Activated T-helper 2 cell treated with anti-CD3 and anti-CD28 coated beads, Interferon-gamma antibody, Interleukin-2, Interleukin-4, amounts not matched to agents 10 μg/mL and 5 μg/mL and 100 μg/mL, durations not matched to agents 14 hours and 24 hours and 36 hours (primary cell): ENCODE measurements at regions not wholly inside any gene's neighbourhood (a gene's known extent, or its start where the extent isn't known, plus 50 kb on each side); places are given as distances from the start of the nearest gene placed in this dataset.

ENCODE experiments used
- DNase-seq: peaks from one replicate; pipeline ENCODE4 v3.0.0; 2021; ENCODE audit warnings: low spot score
- H3K27ac Mint-ChIP-seq: one replicate; pipeline ENCODE4 v1.8.0; 2021; ENCODE audit warnings: mixed read lengths
- H3K27me3 Mint-ChIP-seq: one replicate; pipeline ENCODE4 v1.8.0; 2021; ENCODE audit warnings: low read depth, mixed read lengths
- H3K36me3 Mint-ChIP-seq: one replicate; pipeline ENCODE4 v1.8.0; 2021; ENCODE audit warnings: low read depth, mixed read lengths
- H3K4me1 Mint-ChIP-seq: one replicate; pipeline ENCODE4 v1.8.0; 2021; ENCODE audit warnings: low read depth, mixed read lengths
- H3K4me3 Mint-ChIP-seq: one replicate; pipeline ENCODE4 v1.8.0; 2021; ENCODE audit warnings: low read depth, mild to moderate bottlenecking, moderate library complexity, mixed read lengths
- H3K9me3 Mint-ChIP-seq: one replicate; pipeline ENCODE4 v1.8.0; 2021; ENCODE audit warnings: mixed read lengths
- intact Hi-C: fragments of 100-400 bp; cut with micrococcal nuclease; formaldehyde crosslinking; loops from one replicate; pipeline ENCODE4 v1.15.1; 2023

DNA sequence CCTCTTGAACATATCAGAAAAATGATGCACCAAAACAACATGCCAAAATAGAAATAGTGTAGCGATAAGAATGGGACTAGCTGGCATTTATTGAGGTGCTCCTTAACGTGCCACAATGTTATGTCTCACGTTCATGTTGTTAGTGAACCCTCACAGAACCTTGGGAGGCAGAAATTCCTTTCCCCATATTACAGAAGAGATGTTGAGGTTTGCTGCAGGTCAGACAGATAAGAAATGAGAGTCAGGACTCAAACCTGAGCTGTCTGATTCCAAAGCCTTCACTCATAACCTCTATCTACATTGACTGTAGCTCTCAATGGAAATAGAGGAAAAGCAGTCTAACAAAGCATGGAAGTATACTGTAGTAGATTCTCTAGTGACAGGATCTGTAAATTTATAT lies 163.3 kb upstream of the STK17B start:
- DNase-seq: no peak
- Mint-ChIP-seq H3K27ac (no peak overlapping the region), H3K4me3 (no peak overlapping the region), H3K4me1 (peaks cover 4% of the 10 kb centered on the region), H3K36me3 (no peaks in the 10 kb centered on the region), H3K27me3 (peaks cover 23% of the 10 kb centered on the region), H3K9me3 (no peaks in the 10 kb centered on the region)
- intact Hi-C loops: loop anchor here (5.0 kb wide), 1 partner anchor 37 kb away; no protein-coding TSS in a partner anchor

DNA sequence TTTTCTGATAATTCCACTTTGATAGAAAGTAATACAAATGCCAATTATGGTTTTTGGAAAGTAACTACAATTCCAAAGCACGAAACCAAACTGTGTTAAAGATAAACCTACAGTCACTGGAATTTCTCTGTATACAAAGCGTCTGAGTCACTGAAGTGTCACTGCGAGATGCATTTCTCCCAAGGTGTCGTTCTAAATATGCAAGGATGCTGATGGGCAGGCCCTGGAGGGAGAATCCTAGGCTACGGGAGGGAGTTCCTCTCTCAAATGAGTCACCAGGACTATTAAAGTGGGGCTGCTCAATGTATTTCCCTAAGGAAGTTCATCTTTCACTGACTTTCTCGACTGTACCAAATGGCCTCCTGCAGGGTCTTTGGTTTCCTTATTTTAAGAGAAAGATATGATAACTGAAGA lies 163.8 kb upstream of the STK17B start:
- Mint-ChIP-seq H3K9me3 (no peaks in the 10 kb centered on the region), H3K4me1 (peaks cover 4% of the 10 kb centered on the region), H3K27me3 (peaks cover 19% of the 10 kb centered on the region), H3K27ac (no peak overlapping the region), H3K4me3 (no peak overlapping the region), H3K36me3 (no peaks in the 10 kb centered on the region)
- no peak for DNase-seq
- intact Hi-C loops: loop anchor here (5.0 kb wide), 1 partner anchor 38 kb away; no protein-coding TSS in a partner anchor

- Mint-ChIP-seq H3K36me3 (no peaks in the 10 kb centered on the region), H3K27me3 (peaks cover 17% of the 10 kb centered on the region), H3K27ac (no peak overlapping the region), H3K4me3 (no peak overlapping the region), H3K9me3 (no peaks in the 10 kb centered on the region), H3K4me1 (peaks cover 4% of the 10 kb centered on the region)
- no peak for DNase-seq
- intact Hi-C loops: loop anchor here (5.0 kb wide), 1 partner anchor 39 kb away; no protein-coding TSS in a partner anchor
Measured at GRCh38 chr2:196336207-196336606, 164.8 kb upstream of the STK17B start.

DNA sequence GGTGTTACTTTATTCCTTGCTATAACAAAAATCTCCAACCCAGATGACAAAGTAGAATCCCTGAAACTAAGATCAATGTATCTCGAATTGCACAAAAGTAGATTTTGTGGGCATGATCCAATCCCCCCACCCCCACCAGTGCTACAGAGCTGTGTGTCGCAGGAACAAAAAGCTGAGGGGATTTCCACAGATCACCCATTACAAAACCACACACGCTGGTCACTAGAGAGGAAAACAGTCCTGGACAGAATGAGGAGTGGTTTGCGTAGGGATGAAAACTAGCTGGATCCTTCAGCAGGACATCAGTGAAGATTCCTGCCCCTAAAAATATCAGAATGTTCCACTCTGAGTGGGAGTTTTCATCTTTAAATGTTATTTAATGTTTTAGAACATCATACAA lies 165.3 kb upstream of the STK17B start:
- H3K4me3 Mint-ChIP-seq: no peak overlapping the region
- no peaks in the 10 kb centered on the region for H3K36me3 Mint-ChIP-seq
- DNase-seq: no peak
- H3K27me3 Mint-ChIP-seq: peaks cover 18% of the 10 kb centered on the region
- peaks cover 4% of the 10 kb centered on the region for H3K4me1 Mint-ChIP-seq
- H3K9me3 Mint-ChIP-seq: no peaks in the 10 kb centered on the region
- no peak overlapping the region for H3K27ac Mint-ChIP-seq
- intact Hi-C loops: loop anchor here (1.0 to 5.0 kb wide), 3 partner anchors 39 to 258 kb away; no protein-coding TSS in a partner anchor

- Mint-ChIP-seq H3K4me1 (peaks cover 4% of the 10 kb centered on the region), H3K4me3 (no peak overlapping the region), H3K9me3 (no peaks in the 10 kb centered on the region), H3K36me3 (no peaks in the 10 kb centered on the region), H3K27me3 (peaks cover 14% of the 10 kb centered on the region), H3K27ac (no peak overlapping the region)
- intact Hi-C loops: loop anchor here (1.0 to 5.0 kb wide), 3 partner anchors 40 to 259 kb away; no protein-coding TSS in a partner anchor
- no peak for DNase-seq
Measured at GRCh38 chr2:196337208-196337953, 166.0 kb upstream of the STK17B start.

DNA sequence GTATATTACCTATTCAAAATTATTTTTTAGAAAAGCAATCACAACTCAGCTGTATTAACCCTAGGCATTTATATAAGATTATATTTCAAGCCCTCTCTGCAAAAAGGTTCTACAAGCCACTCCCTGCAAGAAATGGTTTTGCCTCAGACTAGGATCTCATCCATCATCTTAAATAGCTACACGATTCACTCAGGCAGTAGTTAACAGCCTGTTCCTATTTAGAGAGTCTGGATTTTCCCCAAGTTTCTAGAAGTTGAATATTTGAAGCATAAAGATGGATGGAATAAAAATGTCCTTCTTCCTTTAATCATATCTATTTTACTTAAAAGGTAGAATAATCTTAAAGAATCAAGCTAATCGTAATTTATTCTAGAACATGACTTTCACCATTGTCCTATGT lies 167.1 kb upstream of the STK17B start:
- no peaks in the 10 kb centered on the region for H3K36me3 Mint-ChIP-seq
- intact Hi-C loops: loop anchor here (5.0 kb wide), 1 partner anchor 41 kb away; no protein-coding TSS in a partner anchor
- no peak overlapping the region for H3K4me3 Mint-ChIP-seq
- peaks cover 12% of the 10 kb centered on the region for H3K27me3 Mint-ChIP-seq
- peaks cover 4% of the 10 kb centered on the region for H3K4me1 Mint-ChIP-seq
- H3K9me3 Mint-ChIP-seq: no peaks in the 10 kb centered on the region
- no peak overlapping the region for H3K27ac Mint-ChIP-seq
- no peak for DNase-seq

DNA sequence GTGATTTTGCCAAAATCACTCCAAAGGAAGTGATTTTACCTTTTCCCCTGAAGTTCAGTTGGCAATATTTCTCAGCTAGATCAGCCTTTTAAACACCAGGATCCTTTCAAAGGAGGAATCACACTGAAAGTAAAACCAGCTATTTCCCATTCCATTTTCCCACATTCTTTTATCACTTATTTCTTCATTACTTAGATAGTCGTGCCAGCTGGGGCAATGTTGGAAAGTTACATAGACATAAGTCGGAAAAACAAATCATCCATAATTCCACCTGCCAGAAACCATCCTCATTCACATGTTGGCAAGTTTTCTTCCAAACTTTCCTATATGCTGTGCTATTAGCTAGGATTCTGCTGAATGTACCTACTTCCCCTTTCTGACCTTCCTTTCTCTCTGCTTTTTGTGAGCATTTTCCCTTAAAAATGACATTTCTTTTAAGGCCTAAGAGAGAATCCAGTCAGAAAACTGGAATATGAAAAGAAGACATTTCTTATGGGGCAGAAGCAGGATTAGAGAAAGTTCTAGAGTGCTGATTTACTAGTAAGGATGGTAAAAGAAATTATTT lies 170.0 kb upstream of the STK17B start:
- intact Hi-C loops: no loop called here
- Mint-ChIP-seq H3K27ac (no peak overlapping the region), H3K36me3 (no peaks in the 10 kb centered on the region), H3K27me3 (peaks cover 12% of the 10 kb centered on the region), H3K9me3 (no peaks in the 10 kb centered on the region), H3K4me3 (no peak overlapping the region), H3K4me1 (peaks cover 4% of the 10 kb centered on the region)
- no peak for DNase-seq

DNA sequence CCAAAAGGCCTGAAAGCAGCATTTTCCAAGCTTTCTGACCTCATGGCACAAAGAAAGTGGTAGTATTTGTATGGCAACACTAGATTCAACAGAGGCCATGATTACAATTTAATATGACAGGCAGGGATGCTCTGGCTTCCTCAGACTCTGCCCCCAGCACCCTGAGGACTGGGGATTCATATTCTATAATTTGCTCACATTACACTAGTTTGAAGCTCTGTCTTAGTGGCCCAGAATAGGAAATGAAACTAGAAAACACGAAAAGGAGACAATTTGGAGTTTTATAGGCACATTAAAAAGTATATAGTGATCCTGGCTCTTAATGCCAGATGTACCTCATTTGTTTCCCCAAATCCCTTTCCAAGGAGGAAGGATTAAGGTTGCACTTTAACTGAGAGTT lies 173.0 kb upstream of the STK17B start:
- Mint-ChIP-seq H3K27me3 (peaks cover 9% of the 10 kb centered on the region), H3K4me3 (no peak overlapping the region), H3K4me1 (no peaks in the 10 kb centered on the region), H3K27ac (no peak overlapping the region), H3K36me3 (no peaks in the 10 kb centered on the region), H3K9me3 (no peaks in the 10 kb centered on the region)
- no peak for DNase-seq
- intact Hi-C loops: no loop called here

DNA sequence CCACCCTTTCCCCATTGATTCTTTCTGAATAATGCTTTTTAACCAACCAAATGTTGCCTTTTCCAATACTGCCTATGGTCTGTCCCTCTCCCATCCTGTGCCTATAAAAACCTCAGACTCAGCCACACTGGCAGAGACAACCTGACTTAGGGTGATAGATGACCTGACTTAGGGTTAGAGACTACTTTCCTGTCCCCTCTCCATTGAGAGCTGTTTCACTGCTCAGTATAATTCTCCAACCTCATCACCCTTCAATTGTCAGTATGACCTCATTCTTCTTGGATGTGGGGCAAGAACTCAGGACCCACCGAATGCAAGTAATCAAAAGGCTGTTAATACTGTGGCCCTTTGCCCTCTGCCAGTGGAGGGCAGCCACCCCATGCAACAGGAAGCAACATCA lies 182.3 kb upstream of the STK17B start:
- no peaks in the 10 kb centered on the region for H3K36me3 Mint-ChIP-seq
- H3K27ac Mint-ChIP-seq: no peak overlapping the region
- intact Hi-C loops: no loop called here
- H3K9me3 Mint-ChIP-seq: peaks cover 12% of the 10 kb centered on the region
- H3K4me1 Mint-ChIP-seq: peaks cover 2% of the 10 kb centered on the region
- DNase-seq: no peak
- no peak overlapping the region for H3K4me3 Mint-ChIP-seq
- H3K27me3 Mint-ChIP-seq: peaks cover 2% of the 10 kb centered on the region

- Mint-ChIP-seq H3K27me3 (peaks cover 2% of the 10 kb centered on the region), H3K36me3 (no peaks in the 10 kb centered on the region), H3K4me1 (peaks cover 2% of the 10 kb centered on the region), H3K9me3 (peaks cover 12% of the 10 kb centered on the region), H3K27ac (no peak overlapping the region), H3K4me3 (no peak overlapping the region)
- intact Hi-C loops: no loop called here
- no peak for DNase-seq
Measured at GRCh38 chr2:196354186-196354585, 182.8 kb upstream of the STK17B start.

DNA sequence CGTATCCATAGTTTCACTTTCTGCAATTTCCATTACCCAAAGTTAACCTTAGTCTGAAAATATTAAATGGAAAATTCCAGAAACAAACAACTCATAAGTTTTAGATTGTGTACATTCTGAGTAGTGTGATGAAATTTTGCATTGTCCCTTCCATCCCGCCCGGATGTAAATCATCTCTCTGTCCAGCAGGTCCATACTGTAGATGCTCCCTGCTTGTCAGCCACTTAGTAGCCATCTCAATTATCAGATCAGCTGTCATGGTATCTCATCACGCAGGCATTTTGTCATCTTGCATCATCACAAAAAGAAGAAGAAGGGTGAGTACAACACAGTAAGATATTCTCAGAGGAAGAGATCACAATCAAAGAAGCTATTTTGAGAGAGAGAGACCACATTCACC lies 185.0 kb upstream of the STK17B start:
- no peaks in the 10 kb centered on the region for H3K36me3 Mint-ChIP-seq
- no peak overlapping the region for H3K4me3 Mint-ChIP-seq
- peaks cover 12% of the 10 kb centered on the region for H3K9me3 Mint-ChIP-seq
- no peak for DNase-seq
- peaks cover 2% of the 10 kb centered on the region for H3K27me3 Mint-ChIP-seq
- intact Hi-C loops: no loop called here
- peaks cover 12% of the 10 kb centered on the region for H3K4me1 Mint-ChIP-seq
- H3K27ac Mint-ChIP-seq: no peak overlapping the region

GRCh38 chr2:196360650-196361049 lies 189.3 kb upstream of the STK17B start:
- H3K27ac Mint-ChIP-seq: no peak overlapping the region
- no peaks in the 10 kb centered on the region for H3K36me3 Mint-ChIP-seq
- intact Hi-C loops: no loop called here
- DNase-seq: no peak
- peaks cover 1% of the 10 kb centered on the region for H3K27me3 Mint-ChIP-seq
- H3K9me3 Mint-ChIP-seq: no peaks in the 10 kb centered on the region
- peaks cover 12% of the 10 kb centered on the region for H3K4me1 Mint-ChIP-seq
- no peak overlapping the region for H3K4me3 Mint-ChIP-seq

DNA sequence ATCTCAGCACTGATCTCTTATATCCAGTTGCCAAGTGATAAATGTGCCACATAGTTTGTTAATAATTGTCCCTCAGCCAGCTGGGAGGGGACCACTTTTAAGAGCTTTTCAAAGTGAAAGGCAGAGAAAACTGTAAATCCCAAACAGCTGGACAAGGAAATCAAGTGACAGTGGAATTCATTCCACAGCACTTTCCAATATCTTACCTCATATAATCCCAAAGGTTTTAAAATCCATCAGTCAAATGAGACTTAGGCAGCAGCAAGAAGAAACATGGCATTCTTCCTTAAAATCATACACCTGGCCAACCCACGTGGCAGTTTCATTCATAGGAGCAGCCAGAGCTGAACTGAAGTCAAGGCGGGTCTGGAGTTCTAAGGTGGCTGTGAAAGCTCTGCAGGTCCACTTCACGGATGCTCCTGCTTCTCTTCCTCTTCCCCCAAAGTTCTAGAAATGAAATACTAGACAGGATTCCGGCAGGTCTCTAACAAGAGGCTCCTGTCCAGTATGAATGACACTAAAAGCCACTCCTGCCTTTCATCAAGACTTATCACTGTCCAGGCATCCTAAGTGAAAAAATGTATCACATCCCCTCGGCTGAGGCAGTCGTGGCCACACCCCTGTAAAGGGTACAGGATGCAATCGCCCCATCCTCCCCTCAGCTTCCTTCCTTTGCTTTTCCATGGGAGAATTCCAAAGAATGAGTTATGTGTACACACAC lies 190.4 kb upstream of the STK17B start:
- Mint-ChIP-seq H3K36me3 (no peaks in the 10 kb centered on the region), H3K4me3 (no peak overlapping the region), H3K27me3 (no peaks in the 10 kb centered on the region), H3K9me3 (no peaks in the 10 kb centered on the region), H3K4me1 (peaks cover 14% of the 10 kb centered on the region), H3K27ac (no peak overlapping the region)
- intact Hi-C loops: no loop called here
- DNase-seq: no peak
